ENCODE measurements at regions not wholly inside any gene's neighbourhood (a gene's known extent, or its start where the extent isn't known, plus 50 kb on each side); places are given as distances from the start of the nearest gene placed in this dataset.

GRCh38 chr2:60168247-60168646, 385.2 kb downstream of the BCL11A start:
- Histone ChIP-seq H3K27me3 (ENCODE audit: control insufficient read depth, insufficient read depth, low read length) (no peaks in the 10 kb centered on the region), H3K36me3 (ENCODE audit: control insufficient read depth, insufficient read depth, low read length) (no peaks in the 10 kb centered on the region), H3K4me3 (ENCODE audit: low read depth, low read length) (no peak overlapping the region)
- no peak for TF ChIP-seq CTCF (IDR thresholded peaks at IDR 0.05; ENCODE audit: insufficient read depth, low read length, poor library complexity, severe bottlenecking)
- DNase-seq (ENCODE audit: low read depth) = no peak

- Histone ChIP-seq H3K36me3 (ENCODE audit: control insufficient read depth, insufficient read depth, low read length) (no peaks in the 10 kb centered on the region), H3K4me3 (ENCODE audit: low read depth, low read length) (no peak overlapping the region), H3K27me3 (ENCODE audit: control insufficient read depth, insufficient read depth, low read length) (no peaks in the 10 kb centered on the region)
- TF ChIP-seq CTCF (IDR thresholded peaks at IDR 0.05; ENCODE audit: insufficient read depth, low read length, poor library complexity, severe bottlenecking) = no peak
- no peak for DNase-seq (ENCODE audit: low read depth)
These were observed 386.4 kb downstream of the BCL11A start for GRCh38 chr2:60167089-60167488.

GRCh38 chr2:60163691-60164090, 389.8 kb downstream of the BCL11A start:
- Histone ChIP-seq H3K4me3 (ENCODE audit: low read depth, low read length) (no peak overlapping the region), H3K36me3 (ENCODE audit: control insufficient read depth, insufficient read depth, low read length) (no peaks in the 10 kb centered on the region), H3K27me3 (ENCODE audit: control insufficient read depth, insufficient read depth, low read length) (no peaks in the 10 kb centered on the region)
- no peak for TF ChIP-seq CTCF (IDR thresholded peaks at IDR 0.05; ENCODE audit: insufficient read depth, low read length, poor library complexity, severe bottlenecking)
- no peak for DNase-seq (ENCODE audit: low read depth)

GRCh38 chr2:60159519-60159918, 393.9 kb downstream of the BCL11A start:
- DNase-seq (ENCODE audit: low read depth) = no peak
- H3K36me3 ChIP-seq (ENCODE audit: control insufficient read depth, insufficient read depth, low read length) = no peaks in the 10 kb centered on the region
- no peak for TF ChIP-seq CTCF (IDR thresholded peaks at IDR 0.05; ENCODE audit: insufficient read depth, low read length, poor library complexity, severe bottlenecking)
- H3K27me3 ChIP-seq (ENCODE audit: control insufficient read depth, insufficient read depth, low read length) = no peaks in the 10 kb centered on the region
- H3K4me3 ChIP-seq (ENCODE audit: low read depth, low read length) = no peak overlapping the region

- no peak overlapping the region for H3K4me3 ChIP-seq (ENCODE audit: low read depth, low read length)
- no peaks in the 10 kb centered on the region for H3K27me3 ChIP-seq (ENCODE audit: control insufficient read depth, insufficient read depth, low read length)
- H3K36me3 ChIP-seq (ENCODE audit: control insufficient read depth, insufficient read depth, low read length) = no peaks in the 10 kb centered on the region
- no peak for DNase-seq (ENCODE audit: low read depth)
- TF ChIP-seq CTCF (IDR thresholded peaks at IDR 0.05; ENCODE audit: insufficient read depth, low read length, poor library complexity, severe bottlenecking) = no peak
These were observed 395.2 kb downstream of the BCL11A start for GRCh38 chr2:60158262-60158661.

GRCh38 chr2:60157283-60157682, 396.2 kb downstream of the BCL11A start:
- no peak for TF ChIP-seq CTCF (IDR thresholded peaks at IDR 0.05; ENCODE audit: insufficient read depth, low read length, poor library complexity, severe bottlenecking)
- H3K27me3 ChIP-seq (ENCODE audit: control insufficient read depth, insufficient read depth, low read length) = no peaks in the 10 kb centered on the region
- H3K4me3 ChIP-seq (ENCODE audit: low read depth, low read length) = no peak overlapping the region
- H3K36me3 ChIP-seq (ENCODE audit: control insufficient read depth, insufficient read depth, low read length) = no peaks in the 10 kb centered on the region
- no peak for DNase-seq (ENCODE audit: low read depth)

Data from kidney epithelial cell (primary cell).